Stimulated activated CD4-positive, alpha-beta T cell treated with anti-CD3 and anti-CD28 coated beads, Interleukin-2, amount 100 ng/mL, for 4 hours (primary cell): ENCODE measurements at regions not wholly inside any gene's neighbourhood (a gene's known extent, or its start where the extent isn't known, plus 50 kb on each side); places are given as distances from the start of the nearest gene placed in this dataset.
"Not testable (repeated sequence)": the region's sequence is repeated elsewhere in the genome, so short reads cannot be mapped to it uniquely, and the experiment has no call there.

ENCODE experiments used
- DNase-seq: peaks from one replicate; pipeline ENCODE4 v3.0.0-alpha.2; 2020; ENCODE audit warnings: low read depth

DNA sequence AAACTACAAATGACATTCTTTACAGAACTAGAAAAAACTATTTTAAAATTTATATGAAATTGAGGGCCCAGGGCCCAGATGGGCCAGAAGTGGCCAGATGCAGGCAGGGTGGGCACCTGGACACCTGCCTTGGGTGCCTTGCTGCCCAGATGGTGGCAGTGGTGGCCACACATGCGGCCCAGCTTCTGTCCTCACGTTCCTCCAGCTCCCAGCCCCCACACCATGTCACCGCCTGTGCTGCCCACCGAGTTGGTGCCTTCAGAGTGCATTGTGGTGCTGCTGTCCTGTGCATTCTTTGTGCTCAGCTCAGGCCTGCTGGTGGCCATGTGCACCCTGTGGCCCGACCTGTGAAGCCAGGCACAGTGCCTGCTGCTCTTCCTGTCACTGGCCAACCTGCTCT, 216.8 kb upstream of the CXADR start:
- DNase-seq = no peak

DNA sequence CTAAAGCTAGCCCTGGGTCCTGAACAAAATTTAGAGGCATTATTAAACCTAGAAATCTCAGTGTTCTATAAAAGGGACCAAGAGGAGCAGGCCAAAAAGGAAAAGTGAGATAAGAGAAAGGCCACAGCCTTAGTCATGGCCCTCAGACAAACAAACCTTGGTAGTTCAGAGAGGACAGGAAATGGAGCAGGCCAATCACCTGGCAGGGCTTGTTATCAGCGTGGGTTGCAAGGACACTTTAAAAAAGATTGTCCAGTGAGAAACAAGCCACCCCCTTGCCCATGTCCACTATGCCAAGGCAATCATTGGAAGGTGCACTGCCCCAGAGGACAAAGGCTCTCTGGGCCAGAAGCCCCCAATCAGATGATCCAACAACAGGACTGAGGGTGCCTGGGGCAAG, 213.3 kb upstream of the CXADR start:
- not testable (repeated sequence) for DNase-seq

DNA sequence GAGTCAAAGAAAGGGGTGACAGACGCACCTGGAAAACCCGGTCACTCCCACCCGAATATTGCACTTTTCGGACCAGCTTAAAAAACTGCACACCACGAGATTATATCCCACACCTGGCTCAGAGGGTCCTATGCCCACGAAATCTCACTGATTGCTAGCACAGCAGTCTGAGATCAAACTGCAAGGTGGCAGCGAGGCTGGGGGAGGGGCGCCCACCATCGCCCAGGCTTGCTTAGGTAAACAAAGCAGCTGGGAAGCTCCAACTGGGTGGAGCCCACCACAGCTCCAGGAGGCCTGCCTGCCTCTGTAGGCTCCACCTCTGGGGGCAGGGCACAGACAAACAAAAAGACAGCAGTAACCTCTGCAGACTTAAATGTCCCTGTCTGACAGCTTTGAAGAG, 185.1 kb upstream of the CXADR start:
- DNase-seq = not testable (repeated sequence)

DNA sequence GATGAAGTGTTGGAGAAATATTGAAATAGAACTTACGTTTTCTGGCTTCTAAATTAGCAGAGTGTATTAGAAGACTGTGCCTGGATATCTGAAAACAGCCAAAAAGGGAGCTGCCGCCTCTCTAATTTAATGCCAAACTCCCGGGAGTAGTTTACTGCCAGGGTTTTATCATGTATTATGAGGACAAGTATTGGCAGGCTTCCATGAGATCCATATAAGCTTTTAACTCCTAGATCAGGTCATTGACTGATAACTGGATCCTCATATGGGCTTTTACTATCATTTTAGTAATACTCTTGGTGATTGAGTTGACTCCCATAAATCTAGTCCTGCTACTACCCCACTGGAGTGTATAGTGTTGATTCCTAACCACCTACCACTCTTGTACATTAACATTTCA, 178.4 kb upstream of the CXADR start:
- no peak for DNase-seq

DNA sequence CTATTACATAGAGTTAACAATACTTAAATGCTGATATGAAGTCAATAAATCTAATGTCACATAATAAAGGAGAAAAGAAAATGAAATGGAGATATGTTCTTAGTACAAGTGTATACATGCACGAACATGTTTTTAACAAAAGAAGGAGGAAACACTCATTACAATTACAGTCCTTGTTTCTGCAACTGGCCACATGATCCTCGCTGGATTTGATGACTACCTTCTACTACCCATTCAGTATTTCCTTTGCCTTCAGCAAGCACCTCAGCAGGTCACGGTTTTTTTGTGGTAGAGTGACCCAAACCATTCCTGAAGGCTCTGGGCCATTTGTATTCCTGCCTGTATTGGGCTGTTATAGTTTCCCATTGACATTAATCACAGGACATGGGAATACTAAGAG, 172.8 kb upstream of the CXADR start:
- no peak for DNase-seq

DNA sequence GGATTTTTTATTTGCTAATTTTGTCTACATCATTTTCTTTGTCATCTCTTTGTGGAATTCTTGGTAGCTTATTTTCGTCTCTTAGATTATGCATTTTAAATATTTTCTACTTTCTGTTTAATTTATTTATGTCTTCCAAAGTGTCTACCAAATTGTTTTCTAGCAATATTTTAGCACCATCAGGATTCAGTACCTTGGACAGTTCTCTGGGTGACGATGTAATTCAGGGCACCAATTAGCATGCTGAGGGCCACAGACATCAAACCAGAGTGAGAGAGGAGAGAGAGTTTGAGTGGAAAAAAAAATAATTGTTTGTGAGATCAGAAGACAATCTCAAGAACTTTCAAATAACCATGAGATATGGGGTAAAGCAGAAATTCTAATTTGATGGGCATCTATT, 169.8 kb upstream of the CXADR start:
- no peak for DNase-seq

DNA sequence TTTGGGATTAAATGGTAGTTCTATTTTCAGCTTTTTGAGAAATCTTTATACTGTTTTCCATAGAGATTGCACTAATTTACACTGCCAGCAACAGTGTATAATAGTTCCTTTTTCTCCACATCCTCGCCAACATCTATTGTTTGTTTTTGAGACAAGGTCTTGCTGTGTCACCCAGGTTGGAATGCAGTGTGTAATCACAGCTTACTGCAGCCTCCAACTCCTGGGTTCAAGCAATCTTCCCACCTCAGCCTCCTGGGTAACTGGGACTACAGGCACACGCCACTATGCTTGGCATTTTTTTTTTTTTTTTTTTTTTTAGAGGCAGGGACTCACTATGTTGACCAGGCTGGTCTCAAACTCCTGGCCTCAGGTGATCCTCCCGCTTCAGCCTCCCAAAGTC, 164.5 kb upstream of the CXADR start:
- no peak for DNase-seq

DNA sequence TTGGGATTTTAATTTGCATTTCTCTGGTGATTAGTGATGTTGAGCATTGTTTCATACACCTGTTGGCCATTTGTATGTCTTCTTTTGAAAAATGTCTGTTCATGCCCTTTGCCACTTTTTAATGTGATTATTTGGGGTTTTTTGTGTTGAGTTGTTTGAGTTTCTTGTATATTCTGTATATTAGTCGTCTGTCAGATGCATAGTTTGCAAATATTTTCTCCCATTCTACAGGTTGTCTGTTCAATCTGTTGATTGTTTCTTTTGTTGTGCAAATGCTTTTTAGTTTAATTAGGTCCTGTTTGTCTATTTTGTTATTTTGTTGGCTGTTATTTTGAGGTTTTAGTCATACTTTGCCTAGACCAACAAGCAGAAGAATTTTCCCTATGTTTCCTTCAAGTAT, 164.0 kb upstream of the CXADR start:
- DNase-seq = no peak

DNA sequence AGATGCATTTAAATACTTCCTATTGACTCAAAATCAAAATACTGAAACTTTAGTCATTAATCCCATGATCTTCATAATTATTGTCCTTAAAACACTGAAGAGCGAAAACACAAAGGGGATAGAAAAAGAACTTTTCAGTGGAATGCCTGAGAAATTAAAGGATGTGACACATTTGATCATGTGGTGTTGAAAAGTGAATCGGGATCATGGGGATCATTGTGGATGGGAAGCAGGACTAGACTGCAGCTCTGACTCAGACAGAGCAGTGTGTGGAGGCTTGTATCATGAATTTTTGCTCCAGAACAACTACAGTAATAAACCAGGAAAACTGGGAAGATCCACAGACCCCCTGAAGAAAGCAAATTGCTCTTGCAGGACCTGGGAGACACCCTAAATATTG, 161.1 kb upstream of the CXADR start:
- DNase-seq = no peak

DNA sequence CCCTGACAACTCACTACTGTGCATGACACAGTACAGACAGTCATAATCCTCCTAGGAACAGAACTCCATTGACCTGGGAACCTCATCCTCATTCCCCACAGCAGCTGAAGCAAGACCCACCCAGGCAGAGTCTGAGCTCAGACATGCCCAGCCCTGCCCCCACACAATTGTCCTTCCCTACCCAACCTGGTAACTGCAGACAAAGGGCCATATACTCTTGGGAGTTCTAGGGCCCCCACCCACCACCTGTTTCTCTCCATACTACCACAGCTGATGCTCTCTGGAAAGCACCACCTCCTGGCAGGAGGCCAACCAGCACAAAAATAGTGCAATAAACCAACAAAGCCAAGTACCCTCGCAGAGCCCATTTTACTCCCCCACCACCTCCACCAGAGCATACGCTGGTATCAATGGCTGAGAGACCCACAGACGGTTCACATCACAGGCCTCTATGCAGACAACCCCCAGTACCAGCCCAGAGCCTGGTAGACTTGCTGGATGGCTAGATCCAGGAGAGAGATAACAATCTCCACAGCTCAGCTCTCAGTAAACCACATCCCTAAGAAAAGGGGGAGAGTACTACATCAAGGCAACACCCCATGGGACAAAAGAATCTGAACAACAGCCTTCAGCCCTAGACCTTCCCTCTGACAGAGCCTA, 159.7 kb upstream of the CXADR start:
- DNase-seq = no peak

DNA sequence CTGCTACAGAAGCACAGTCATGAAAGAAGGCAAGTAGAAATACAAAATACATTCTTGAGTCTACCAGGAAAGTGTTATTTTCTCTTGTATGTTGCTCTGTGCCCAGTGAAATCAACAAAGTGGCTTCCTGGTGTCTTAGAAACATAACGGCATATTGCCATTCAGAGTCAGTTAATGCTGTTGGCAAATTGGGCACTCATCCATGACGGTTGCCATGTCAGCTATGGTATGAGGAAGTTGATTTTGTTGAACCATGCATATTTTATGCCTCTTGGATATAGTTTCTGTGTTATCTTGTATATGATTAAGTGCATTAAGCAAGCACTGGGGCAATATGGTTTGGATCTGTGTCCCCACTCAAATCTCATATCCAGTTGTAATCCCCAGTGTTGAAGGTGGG, 153.1 kb upstream of the CXADR start:
- DNase-seq = no peak

DNA sequence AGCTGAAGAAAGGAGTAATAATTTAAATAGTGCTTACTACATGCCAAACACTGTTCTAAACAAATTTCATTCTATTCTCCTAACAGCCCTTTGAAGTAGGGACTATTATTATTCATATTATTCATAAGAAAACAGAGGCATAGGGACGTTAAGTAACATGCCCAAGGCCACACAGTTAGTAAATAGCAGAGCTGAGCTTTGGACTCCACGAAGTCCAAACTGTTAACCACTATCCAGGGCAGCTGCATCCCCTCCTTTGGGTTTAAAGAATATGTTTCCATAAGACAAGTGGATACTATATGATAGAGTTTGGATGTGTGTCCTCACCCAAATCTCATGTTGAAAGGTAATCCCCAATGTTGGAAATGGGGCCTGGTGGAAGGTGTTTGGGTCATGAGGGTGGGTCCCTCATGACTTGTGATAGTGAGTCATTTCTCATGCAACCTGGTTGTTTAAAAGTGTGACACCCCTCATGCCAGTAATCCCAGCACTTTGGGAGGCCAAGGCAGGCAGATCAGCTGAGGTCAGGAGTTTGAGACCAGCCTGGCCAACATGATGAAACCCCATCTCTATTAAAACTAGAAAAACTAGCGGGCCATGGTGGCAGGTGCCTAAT, 144.0 kb upstream of the CXADR start:
- no peak for DNase-seq

DNA sequence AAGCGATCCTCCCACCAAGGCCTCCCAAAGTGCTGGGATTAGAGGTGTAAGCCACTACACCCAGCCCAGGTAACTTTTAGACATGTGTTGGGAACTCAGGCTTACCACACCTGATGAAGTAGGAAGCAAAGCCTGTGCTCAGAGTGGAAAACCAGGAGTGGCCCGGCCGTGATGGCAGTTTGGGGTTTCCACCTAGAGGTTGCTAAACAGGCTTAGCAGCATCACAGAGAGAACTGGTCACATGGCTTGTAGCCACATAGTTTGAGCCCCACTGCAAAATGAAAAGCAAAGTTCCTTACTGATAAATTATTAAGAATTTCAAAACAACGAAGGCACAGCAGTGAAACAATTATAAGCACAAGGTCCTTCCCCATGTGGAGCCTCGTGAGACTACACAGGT, 142.6 kb upstream of the CXADR start:
- no peak for DNase-seq

DNA sequence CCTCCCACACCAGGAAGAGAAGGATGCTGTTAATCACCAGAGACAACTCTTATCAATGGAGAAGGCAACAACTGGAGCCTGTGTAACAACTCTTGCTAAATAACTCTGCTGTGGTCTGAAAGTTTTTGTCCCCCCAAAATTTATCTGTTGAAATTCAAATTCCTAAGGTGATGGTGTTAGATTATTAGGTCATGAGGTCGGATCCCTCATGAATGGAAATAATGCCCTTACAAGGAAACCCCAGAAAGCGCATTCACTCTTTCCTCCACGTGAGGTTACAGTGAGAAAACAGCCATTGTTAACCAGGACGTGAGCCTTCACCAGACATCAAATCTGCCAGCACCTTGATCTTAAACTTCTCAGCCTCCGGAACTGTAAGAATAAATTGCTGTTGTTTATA, 141.9 kb upstream of the CXADR start:
- DNase-seq = no peak

DNA sequence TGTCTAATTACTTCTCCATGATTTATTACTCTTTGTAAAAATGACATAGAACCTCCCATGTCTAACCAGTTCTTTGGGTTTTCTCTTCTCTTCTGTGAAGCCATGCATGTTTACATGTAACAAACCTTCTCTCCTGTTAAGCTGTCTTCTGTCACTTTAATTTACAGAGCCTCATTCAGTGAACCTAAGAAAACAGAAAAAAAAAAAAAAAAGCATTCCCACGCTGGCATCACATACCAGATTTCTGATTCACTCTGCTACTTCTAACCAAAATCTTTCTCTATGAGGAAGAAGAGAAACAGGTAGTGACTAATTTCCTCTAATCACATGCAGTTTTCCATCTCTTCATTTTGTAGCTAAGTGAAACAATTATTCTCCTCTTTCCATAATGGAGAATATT, 141.4 kb upstream of the CXADR start:
- DNase-seq = no peak

DNA sequence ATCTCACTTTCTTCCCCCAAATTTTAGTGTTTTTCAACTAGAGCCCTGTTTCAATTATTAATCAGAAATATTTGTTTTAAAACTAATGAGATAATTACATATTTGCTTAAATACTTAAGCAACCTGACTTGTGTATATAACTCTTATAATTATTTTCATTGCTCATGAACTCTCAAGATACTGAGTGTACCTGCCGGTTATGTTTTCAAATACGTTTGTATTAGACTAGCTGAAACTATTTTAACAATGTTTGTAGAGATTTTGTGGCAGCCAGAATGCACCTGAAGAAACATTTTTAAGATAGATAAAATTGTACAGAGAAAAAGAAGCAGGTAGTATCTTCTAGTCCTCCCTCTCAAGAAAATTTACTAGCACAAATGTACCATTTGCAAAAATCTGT, 140.6 kb upstream of the CXADR start:
- DNase-seq = no peak

DNA sequence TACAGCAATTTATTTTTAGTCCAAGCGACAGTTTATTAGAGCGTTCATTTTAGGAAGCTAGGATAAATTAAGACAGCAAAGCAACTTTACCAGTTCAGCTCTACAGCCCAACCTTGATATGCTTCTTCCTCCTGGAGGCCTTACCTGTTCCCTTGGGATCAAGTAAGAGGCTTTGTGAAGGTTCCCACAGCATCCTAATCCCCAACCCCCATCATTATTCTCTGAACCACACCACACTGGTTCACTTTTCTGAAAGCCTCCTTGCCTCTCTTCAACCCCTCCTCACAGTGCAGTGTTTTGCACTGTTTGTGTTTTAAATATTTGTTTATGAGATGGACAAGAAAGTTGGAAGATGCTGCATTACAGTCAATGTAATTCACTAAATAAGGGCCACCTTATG, 126.3 kb upstream of the CXADR start:
- DNase-seq = no peak

DNA sequence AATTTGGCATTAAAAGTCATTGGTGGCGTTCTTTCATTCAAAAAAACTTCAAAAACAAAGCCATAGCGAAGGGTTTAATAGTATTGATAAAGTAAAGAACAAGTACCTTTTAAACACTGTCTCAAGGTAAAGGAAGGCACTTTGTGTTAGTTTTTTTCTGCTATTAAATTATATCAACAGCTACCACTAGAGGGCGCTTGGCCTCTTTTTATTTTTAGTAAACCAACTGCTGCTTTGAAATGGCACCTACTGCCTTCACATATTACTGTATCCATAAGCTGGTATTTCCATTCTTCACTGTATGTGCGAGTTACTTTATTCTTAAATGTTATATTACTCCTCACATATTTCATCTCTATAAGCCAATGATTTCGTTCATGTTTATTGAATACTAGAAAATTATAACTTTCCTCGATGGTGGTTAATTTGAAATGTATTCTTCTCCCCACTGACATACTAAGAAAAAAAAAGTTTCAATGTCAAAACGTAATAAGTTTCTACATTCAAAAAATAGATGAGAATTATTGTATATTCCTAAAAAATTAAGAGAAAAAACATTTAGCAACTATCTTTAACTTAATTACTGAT, 125.7 kb upstream of the CXADR start:
- DNase-seq = peak; percentile 13

DNA sequence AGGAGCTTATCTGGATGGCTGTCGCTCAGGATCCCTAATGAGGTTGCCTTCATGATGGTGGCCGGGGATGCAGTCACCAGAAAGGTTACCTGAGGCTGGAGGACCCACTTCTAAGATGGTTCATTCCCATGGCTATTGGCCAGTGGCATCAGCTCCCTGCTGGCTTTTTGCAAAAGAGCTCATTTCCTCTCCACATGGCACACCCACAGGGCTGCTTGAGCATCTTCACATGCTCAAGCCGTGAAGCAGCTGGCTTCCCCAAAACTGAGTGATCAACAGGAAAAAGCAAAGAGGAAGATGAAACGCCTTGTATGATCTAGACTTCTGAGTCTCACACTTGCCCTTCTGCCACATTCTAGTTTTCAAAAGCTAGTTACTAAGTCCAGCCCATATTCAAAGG, 124.6 kb upstream of the CXADR start:
- DNase-seq = no peak

DNA sequence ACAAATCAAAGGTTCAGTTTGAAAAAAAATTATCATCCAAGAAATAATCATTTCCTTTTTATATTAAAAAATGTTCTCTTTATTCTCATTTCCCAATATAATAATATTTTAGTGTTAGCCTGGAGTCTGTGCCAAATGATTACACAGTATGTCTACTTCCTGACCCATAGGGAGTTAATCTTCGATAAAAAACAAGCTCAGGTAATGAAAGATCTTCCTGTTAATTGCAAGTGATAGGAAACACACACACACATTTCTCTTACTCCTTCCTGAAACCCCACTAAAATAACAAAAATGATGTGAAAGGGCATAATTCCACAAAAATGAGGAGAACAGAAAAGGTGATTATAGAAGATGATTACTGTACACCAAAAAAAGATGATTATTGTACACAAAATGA, 123.5 kb upstream of the CXADR start:
- no peak for DNase-seq

DNA sequence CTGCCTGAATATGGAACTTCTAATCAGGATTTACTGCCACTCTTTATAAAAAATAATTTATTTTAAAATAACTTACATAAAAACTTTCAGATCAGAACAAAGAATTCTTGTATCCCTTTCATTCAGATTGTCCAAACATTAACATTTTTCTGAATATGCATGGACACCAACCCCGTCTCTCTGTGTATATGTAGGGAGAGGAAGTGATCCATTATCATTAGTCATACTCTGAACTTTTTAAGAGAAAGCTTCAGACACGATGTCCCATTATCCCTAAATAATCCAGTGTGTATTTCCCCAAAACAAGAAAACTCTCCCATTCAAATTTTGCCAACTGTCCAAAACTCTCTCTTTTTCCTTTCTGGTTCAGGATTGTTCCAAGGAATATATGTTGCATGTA, 122.3 kb upstream of the CXADR start:
- DNase-seq = no peak

DNA sequence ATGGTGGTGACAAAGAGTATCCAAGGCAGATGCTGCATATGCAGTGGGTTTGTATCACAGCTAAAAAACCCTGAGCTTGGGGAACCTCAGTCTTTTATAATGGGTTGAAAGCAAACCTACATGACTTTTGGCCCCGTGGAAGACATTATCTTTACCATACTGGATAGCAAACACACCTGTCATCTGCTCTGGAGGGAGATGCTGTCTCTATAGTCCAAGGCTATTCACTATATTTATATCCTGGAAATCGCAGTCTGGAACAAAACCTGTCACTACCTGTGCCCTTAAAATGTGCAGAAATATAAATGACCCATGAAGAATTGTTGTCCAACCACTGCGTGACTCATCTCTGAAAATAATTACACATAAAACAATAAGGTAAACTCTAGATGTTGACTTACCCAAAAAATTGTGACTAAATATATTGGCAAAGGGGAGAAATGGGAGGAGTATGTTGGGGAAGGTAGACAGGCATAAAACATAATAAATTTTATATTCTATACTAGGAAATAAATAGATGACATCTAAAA, 121.0 kb upstream of the CXADR start:
- no peak for DNase-seq

DNA sequence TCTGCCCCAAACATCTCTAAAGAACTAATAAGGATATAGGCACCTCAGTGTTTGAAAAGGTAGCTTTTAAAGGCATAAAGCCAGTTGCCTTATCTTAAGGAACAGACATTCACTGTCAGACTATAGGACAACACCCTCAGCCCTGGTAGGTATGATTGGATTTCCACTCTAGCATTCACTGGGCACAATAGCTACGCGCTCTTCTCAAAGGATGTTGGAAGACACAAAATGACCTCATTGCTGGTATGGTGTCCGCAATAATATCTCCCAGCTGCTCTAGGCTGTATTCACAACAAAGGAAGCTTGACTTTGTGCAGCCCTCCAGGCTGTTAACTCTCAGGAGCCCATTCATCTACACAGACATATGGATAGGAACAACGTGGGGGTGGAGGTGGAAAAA, 119.4 kb upstream of the CXADR start:
- no peak for DNase-seq

DNA sequence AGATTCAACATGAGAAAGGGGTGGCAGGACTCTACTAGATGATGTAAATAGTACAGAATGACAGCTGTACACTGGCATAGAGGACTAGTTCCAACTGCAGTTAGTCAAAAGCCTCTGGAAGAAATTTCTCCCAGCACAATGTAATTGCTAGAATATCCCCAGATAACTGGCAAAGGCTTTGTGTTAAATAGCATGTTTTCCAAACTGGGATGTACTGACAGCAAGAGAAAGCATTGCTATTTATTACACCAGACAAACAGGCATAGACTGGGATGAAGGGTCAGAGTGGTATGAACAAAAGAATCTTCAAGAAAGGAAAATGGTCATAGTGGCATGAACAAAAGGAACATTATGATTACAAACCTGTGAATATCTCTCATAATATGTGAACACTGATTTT, 115.9 kb upstream of the CXADR start:
- no peak for DNase-seq
